NB4 (cell line): ENCODE measurements at regions not wholly inside any gene's neighbourhood (a gene's known extent, or its start where the extent isn't known, plus 50 kb on each side); places are given as distances from the start of the nearest gene placed in this dataset.

Experiments
- DNase-seq: peaks from one replicate; pipeline ENCODE4 v3.0.0; 2010; ENCODE audit warnings: low read depth
- H3K4me3 ChIP-seq: one replicate; pipeline ENCODE4 v1.5.1; 2011; ENCODE audit warnings: mild to moderate bottlenecking, low read depth, low read length, moderate library complexity
- MYC ChIP-seq: IDR thresholded peaks from 2 replicates; pipeline ENCODE4 v1.6.1; 2011; ENCODE audit warnings: low read depth, low read length
- POLR2A ChIP-seq: IDR thresholded peaks from 2 replicates; pipeline ENCODE4 v1.6.1; 2011; ENCODE audit warnings: mild to moderate bottlenecking; ENCODE audit not compliant: insufficient read length; ENCODE audit errors: extremely low read depth
- TF ChIP-seq, protein P1 (sequence below): IDR thresholded peaks from one replicate; pipeline ENCODE4 v1.5.1; 2012; ENCODE audit warnings: low read depth, low read length
- TF ChIP-seq, protein P2 (sequence below): IDR thresholded peaks from 2 replicates; pipeline ENCODE4 v1.6.1; 2011; ENCODE audit warnings: low read depth, low read length

DNA sequence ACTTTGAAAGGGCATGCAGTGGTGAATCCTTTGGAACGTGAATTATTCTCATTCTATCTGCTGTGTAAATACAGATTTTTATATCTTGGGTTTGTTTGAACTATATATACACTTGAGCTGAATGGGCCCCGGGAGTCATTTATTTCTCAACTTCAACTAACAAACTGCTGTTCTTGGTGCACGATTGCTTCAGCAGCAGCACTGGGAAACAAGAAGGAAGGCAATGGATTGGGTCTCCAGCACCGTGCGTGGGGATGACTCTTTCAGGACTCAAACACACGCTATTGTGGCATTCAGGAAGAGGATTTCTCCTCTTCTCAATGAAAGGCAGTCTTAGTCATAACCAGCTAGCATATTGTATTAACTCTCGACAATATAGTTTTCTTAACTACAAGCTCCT lies 226.0 kb upstream of the NFE2L3 start:
- peak; percentile 96 for DNase-seq
- TF ChIP-seq, protein P1, sequence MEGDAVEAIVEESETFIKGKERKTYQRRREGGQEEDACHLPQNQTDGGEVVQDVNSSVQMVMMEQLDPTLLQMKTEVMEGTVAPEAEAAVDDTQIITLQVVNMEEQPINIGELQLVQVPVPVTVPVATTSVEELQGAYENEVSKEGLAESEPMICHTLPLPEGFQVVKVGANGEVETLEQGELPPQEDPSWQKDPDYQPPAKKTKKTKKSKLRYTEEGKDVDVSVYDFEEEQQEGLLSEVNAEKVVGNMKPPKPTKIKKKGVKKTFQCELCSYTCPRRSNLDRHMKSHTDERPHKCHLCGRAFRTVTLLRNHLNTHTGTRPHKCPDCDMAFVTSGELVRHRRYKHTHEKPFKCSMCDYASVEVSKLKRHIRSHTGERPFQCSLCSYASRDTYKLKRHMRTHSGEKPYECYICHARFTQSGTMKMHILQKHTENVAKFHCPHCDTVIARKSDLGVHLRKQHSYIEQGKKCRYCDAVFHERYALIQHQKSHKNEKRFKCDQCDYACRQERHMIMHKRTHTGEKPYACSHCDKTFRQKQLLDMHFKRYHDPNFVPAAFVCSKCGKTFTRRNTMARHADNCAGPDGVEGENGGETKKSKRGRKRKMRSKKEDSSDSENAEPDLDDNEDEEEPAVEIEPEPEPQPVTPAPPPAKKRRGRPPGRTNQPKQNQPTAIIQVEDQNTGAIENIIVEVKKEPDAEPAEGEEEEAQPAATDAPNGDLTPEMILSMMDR = no peak
- no peak for TF ChIP-seq POLR2A
- TF ChIP-seq, protein P2, sequence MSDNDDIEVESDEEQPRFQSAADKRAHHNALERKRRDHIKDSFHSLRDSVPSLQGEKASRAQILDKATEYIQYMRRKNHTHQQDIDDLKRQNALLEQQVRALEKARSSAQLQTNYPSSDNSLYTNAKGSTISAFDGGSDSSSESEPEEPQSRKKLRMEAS = peak; percentile 61
- peak; percentile 51; the same call in 1 of the 2 replicates for TF ChIP-seq MYC
- no peak overlapping the region for H3K4me3 ChIP-seq

DNA sequence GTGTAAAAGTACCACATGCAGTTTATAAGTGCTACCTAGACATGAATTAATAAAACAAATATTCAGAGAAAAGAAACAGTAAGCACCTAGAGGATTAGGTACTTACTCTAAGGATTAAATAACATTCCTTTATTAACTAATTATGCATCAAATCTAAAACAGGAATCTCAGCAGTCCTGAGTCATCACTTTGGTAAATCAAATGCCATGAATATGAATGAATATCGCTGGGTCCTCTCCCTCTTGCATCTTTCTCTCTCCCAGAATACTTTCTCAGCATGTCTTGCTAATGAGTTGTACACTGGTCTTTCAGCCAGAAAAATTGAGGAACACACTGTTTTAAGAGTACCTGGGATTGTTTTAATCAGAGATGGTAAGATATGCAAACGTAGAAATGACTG lies 225.5 kb upstream of the NFE2L3 start:
- TF ChIP-seq, protein P1 = no peak
- TF ChIP-seq POLR2A (no peak), MYC (no peak)
- TF ChIP-seq, protein P2 = no peak
- DNase-seq = no peak
- H3K4me3 ChIP-seq = no peak overlapping the region

DNA sequence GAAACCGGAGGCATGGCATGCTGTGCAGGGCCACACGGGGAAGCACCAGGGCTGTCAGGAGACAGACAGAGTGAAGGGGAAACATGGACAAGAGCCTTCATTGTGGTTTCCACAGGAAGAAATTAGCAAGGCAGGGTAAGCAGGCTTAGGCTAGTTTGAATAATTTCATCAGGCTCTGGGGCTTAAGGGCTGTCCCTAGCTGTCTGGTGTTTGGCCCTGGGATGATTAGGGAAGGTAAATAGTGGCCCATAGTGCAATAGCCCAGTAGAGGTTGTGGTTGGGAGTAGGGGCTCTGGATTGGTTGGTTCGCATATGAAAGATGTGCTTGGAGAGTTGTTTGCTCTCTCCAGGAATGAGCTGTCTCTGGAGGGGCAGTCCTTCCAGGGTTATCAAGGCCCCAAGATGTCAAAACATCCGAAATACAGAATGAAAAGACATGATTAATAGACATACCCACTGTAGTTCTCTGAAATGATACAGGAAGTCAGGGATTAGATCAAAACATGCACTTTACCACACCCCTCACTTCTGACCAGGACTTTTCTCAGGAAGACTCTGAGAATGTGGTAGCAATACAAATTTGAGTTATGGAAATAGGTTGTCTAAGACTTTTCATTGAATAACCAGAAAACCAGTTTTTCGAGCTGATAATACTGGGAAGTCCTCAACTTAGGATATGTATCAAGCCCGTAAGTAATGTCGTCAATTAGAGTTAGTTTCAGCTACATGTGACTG lies 224.9 kb upstream of the NFE2L3 start:
- TF ChIP-seq, protein P1 = no peak
- TF ChIP-seq MYC (no peak), POLR2A (no peak)
- TF ChIP-seq, protein P2 = no peak
- H3K4me3 ChIP-seq = no peak overlapping the region
- DNase-seq = peak; percentile 53

DNA sequence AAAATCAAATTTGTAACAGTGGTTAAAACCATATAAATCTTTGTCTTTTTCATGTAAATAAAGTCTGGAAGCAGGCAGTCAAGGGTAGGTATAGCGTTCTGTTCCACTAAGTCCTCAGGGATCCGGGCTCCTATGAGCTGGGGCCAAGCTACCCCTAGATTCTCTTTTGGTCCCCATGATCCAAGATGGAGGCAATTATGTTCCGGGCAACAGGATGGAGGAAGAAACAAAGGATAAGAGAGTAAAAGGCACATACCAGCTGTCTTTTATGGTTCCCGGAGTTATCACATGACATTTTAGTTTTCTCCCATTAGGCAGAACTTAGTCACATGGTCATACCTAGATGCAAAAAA lies 224.4 kb upstream of the NFE2L3 start:
- H3K4me3 ChIP-seq = no peak overlapping the region
- TF ChIP-seq, protein P1 = no peak
- TF ChIP-seq, protein P2 = no peak
- TF ChIP-seq MYC = no peak
- TF ChIP-seq POLR2A = no peak
- DNase-seq = no peak

DNA sequence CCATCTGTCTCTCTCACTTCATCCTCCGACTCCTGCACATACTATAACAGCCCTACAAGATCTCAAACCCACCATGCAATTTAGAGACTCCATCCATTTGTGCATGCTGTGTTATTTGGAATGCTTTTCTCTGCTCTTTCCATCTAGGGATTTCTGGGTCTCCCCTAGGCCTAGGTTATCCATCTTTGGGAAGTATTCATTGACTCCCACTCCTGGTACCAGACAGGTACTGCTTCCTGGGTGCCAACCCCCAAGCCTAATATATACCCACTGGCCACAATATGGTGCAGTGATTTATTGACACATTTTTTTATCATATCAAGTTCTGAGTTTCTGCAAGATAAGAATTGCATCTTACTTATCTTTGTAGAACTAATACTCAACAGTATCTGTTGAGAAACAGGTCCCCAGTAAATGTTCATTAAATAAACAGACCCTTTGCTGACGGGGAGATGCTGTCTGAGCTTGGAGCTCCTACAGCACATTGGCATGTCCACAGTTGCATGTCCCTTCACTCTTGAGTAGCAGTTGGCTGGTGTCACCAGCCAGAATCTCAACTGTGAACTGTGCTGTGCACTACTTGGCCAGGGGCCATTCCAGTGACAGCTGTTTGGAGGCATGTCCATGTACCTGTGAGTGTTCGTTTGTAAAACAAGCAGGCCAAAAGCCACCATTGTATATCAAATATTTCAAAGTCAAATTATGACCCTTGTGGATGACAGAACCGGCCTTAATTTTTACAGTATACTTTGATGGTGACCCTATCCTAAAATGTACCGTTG lies 223.3 kb upstream of the NFE2L3 start:
- no peak for TF ChIP-seq POLR2A
- TF ChIP-seq, protein P1 = no peak
- no peak for TF ChIP-seq MYC
- TF ChIP-seq, protein P2 = no peak
- H3K4me3 ChIP-seq = no peak overlapping the region
- DNase-seq = no peak
